HL-60 (cell line): ENCODE measurements at regions not wholly inside any gene's neighbourhood (a gene's known extent, or its start where the extent isn't known, plus 50 kb on each side); places are given as distances from the start of the nearest gene placed in this dataset.

Experiments
- DNase-seq, 2 experiments: peaks; one replicate each; pipeline ENCODE4 v3.0.0-alpha.2; 2010 to 2020; ENCODE audit warnings: low read depth in 1 of 2, low spot score in 1 of 2
- H3K27ac ChIP-seq: fragments of 250-450 bp; sonication (Bioruptor Pico); replicated peaks from 2 replicates; pipeline ENCODE4 v1.5.1; 2020; ENCODE audit warnings: mild to moderate bottlenecking, moderate library complexity
- H3K27me3 ChIP-seq: fragments of 250-450 bp; sonication (Bioruptor Pico); 2 replicates; pipeline ENCODE4 v1.5.1; 2021; ENCODE audit warnings: mild to moderate bottlenecking, moderate library complexity; ENCODE audit not compliant: insufficient read depth, poor library complexity, severe bottlenecking
- H3K4me3 ChIP-seq: replicated peaks from 2 replicates; pipeline ENCODE4 v1.5.1; 2011; ENCODE audit warnings: mild to moderate bottlenecking, control low read depth, low read length; ENCODE audit not compliant: insufficient read depth
- CTCF ChIP-seq: IDR thresholded peaks from one replicate; pipeline ENCODE4 v1.5.1; 2011; ENCODE audit warnings: low read length, control low read depth, inconsistent platforms; ENCODE audit not compliant: insufficient read depth
- GABPA ChIP-seq: IDR thresholded peaks from 2 replicates; pipeline ENCODE4 v1.6.1; 2012; ENCODE audit warnings: low read depth
- POLR2AphosphoS5 ChIP-seq: IDR thresholded peaks from 2 replicates; pipeline ENCODE4 v1.6.1; 2012; ENCODE audit warnings: low read depth
- REST ChIP-seq: IDR thresholded peaks from 2 replicates; pipeline ENCODE4 v1.6.1; 2012; ENCODE audit warnings: low read depth; ENCODE audit not compliant: insufficient replicate concordance
- SPI1 ChIP-seq: IDR thresholded peaks from 2 replicates; pipeline ENCODE4 v1.6.1; 2012; ENCODE audit warnings: low read depth, mild to moderate bottlenecking, borderline replicate concordance

- DNase-seq: no peak
- TF ChIP-seq CTCF (no peak), REST (no peak), POLR2AphosphoS5 (no peak), GABPA (no peak), SPI1 (no peak)
- Histone ChIP-seq H3K27ac (no peak overlapping the region), H3K27me3 (no peaks in the 10 kb centered on the region), H3K4me3 (no peak overlapping the region)
Measured at GRCh38 chrX:40831750-40832149, 96.4 kb upstream of the MED14 start.

GRCh38 chrX:40832723-40833122 is 97.4 kb upstream of the MED14 start:
- Histone ChIP-seq H3K27me3 (no peaks in the 10 kb centered on the region), H3K27ac (no peak overlapping the region), H3K4me3 (no peak overlapping the region)
- TF ChIP-seq GABPA (no peak), CTCF (no peak), REST (no peak), SPI1 (no peak), POLR2AphosphoS5 (no peak)
- no peak for DNase-seq

- H3K27ac ChIP-seq: no peak overlapping the region
- TF ChIP-seq POLR2AphosphoS5 (no peak), GABPA (no peak), CTCF (no peak), REST (no peak), SPI1 (no peak)
- H3K4me3 ChIP-seq: no peak overlapping the region
- no peaks in the 10 kb centered on the region for H3K27me3 ChIP-seq
- no peak for DNase-seq
Measured at GRCh38 chrX:40834225-40834624, 98.9 kb upstream of the MED14 start.
